GM18907 (cell line): ENCODE measurements at regions not wholly inside any gene's neighbourhood (a gene's known extent, or its start where the extent isn't known, plus 50 kb on each side); places are given as distances from the start of the nearest gene placed in this dataset.
"Not testable (repeated sequence)": the region's sequence is repeated elsewhere in the genome, so short reads cannot be mapped to it uniquely, and the experiment has no call there.

Experiments used
- ATAC-seq: cut with Tn5 transposase; IDR thresholded peaks from one replicate; pipeline ENCODE4 v1.9.1; 2021; ENCODE audit warnings: mild to moderate bottlenecking, moderate library complexity; ENCODE audit not compliant: unreplicated experiment

- ATAC-seq, result no peak
Measured at GRCh38 chr3:194906970-194907629, 221.4 kb downstream of the FAM43A start.

GRCh38 chr3:194907811-194908210 is 222.1 kb downstream of the FAM43A start:
- no peak for ATAC-seq

GRCh38 chr3:194908496-194908895 is 222.8 kb downstream of the FAM43A start:
- no peak for ATAC-seq

- no peak for ATAC-seq
Measured at GRCh38 chr3:194908972-194909371, 223.3 kb downstream of the FAM43A start.

- ATAC-seq, result no peak
Measured at GRCh38 chr3:194910414-194910984, 224.8 kb downstream of the FAM43A start.

GRCh38 chr3:194913316-194913715 is 227.6 kb downstream of the FAM43A start:
- no peak for ATAC-seq

- not testable (repeated sequence) for ATAC-seq
Measured at GRCh38 chr3:194924889-194925288, 239.2 kb downstream of the FAM43A start.

GRCh38 chr3:194925614-194926013 is 239.9 kb downstream of the FAM43A start:
- ATAC-seq, result no peak

GRCh38 chr3:194928227-194928626 is 242.5 kb downstream of the FAM43A start:
- ATAC-seq, result no peak

GRCh38 chr3:194928831-194929577 is 243.3 kb downstream of the FAM43A start:
- ATAC-seq, result no peak

- no peak for ATAC-seq
Measured at GRCh38 chr3:194929578-194929960, 243.9 kb downstream of the FAM43A start.

- no peak for ATAC-seq
Measured at GRCh38 chr3:194930377-194931204, 244.9 kb downstream of the FAM43A start.

GRCh38 chr3:194931347-194931746 is 245.7 kb downstream of the FAM43A start:
- no peak for ATAC-seq

- no peak for ATAC-seq
Measured at GRCh38 chr3:194931865-194932264, 246.2 kb downstream of the FAM43A start.

GRCh38 chr3:194933465-194933864 is 247.8 kb downstream of the FAM43A start:
- ATAC-seq, result no peak

- ATAC-seq, result no peak
Measured at GRCh38 chr3:194935061-194935460, 249.4 kb downstream of the FAM43A start.

GRCh38 chr3:194935632-194936470 is 250.2 kb downstream of the FAM43A start:
- ATAC-seq, result no peak

- ATAC-seq, result no peak
Measured at GRCh38 chr3:194936659-194937058, 251.0 kb downstream of the FAM43A start.

GRCh38 chr3:194937144-194937543 is 251.5 kb downstream of the FAM43A start:
- ATAC-seq, result no peak

GRCh38 chr3:194937882-194938321 is 252.2 kb downstream of the FAM43A start:
- ATAC-seq, result no peak
